HS-27A (cell line): ENCODE measurements at regions not wholly inside any gene's neighbourhood (a gene's known extent, or its start where the extent isn't known, plus 50 kb on each side); places are given as distances from the start of the nearest gene placed in this dataset.
"Not testable (repeated sequence)": the region's sequence is repeated elsewhere in the genome, so short reads cannot be mapped to it uniquely, and the experiment has no call there.

Experiments used
- DNase-seq: peaks from one replicate; pipeline ENCODE4 v3.0.0-alpha.2; 2012; ENCODE audit warnings: low read depth, missing footprints

DNA sequence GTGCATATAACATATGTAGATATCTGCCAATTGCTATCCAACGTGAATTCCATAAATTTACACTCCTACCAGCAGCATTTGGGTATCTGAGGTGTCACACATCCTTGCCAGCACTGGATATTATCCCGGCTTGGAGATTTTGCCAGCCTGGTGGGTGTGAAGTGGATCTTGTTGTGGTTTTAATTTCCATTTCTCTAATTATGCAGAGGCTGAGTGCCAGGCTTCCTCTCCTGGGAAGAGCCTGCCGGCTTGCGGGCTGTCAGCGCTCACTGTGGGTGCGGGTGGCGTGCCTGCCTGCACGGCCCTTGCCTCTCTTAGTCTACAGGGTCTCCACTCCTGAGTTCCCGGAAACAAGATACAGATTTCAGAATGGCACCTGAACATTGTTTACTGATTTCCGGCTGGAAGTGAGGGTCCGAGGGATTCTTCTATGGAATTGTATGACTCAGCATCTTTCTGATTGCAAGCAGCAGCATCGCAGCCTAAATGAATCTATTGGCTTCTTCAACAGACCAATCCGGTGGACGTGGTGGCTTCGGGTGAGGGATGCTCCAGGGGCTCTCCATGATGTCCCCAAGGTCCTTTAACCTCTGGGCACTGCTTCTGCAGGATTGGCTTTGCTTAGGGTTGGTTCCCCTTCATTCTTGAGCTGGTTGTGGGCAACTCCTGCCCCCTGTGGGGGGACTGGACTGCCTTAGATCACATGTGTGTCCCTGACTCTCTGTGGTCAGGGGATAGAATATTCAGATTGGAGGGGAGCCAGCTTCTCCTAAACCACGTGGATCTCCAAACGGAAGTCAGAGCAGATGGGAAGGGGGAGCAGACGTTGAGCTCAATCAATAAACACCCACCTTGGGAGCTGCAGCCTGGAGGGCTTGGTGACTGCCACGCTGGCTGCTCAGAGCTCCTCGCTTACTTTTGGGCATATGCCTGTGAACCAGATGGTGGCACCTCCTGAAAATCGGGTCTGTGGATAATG lies 58.0 kb upstream of the LRPAP1 start:
- DNase-seq: not testable (repeated sequence)

DNA sequence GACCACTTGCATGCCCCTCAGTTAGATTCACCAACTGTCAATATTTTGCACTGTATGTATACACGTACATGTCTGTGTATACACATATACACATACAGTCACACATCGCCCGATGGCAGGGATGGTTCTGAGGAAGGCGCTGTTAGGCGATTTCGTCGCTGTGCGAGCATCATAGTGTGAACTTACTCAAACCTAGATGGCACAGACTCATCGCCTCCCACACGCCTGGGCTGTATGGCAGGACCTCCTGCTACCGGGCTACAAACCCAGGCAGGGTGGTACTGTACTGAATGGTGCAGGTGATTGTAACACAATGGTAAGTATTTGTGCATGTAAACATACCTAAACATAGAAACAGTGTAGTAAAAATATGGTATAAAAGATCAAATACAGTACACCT lies 57.2 kb upstream of the LRPAP1 start:
- not testable (repeated sequence) for DNase-seq

DNA sequence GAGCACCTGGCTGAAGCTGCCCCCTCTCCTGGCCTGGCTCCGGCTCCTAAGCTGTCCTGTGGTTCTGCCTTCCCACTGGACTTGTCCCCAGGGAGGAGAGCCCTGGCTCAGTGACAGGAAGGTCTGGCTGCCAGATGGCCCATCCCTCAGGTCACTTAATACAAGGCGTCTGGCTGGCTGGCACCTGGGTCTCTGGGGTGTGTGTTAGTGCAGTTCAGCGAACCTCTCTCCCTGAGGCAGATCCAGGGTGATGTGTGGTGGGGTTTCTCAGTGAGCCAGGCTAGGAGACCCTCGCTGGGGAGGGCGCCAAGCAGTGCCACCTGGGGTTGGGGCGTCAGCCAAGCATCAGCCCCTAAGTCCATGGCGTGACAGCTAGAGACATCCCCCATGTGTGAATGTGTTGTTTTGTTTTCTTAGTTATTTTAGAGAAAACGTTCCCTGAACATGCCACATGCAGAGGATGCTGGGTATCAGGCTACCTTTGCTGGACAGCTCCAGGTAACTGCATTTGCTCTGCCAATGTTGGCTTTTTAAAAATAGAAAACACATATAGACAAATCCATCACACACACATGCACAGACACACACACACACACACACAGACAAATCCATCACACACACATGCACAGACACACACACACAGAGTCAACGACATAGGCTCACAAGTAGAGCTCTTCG lies 56.4 kb upstream of the LRPAP1 start:
- DNase-seq: not testable (repeated sequence)

DNA sequence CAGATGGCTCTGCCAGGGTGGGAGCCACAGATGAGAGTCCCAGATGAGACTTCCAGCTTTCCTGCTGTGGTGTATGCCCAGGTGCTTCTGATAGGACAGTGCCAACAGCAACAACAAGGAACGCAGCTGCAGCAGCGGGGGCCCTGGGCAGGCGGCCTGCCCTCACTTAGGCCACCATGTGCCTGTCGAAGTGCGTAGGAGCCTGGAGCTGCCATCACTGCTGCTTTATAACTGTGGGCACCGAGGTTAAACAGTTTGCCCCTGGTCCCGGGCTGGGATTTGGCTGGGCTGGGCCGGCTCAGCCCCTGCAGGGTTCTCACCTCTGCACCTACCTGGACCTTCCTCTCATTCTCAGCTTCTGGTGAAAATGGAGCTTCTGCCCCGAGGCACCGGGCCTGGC lies 54.4 kb upstream of the LRPAP1 start:
- not testable (repeated sequence) for DNase-seq

DNA sequence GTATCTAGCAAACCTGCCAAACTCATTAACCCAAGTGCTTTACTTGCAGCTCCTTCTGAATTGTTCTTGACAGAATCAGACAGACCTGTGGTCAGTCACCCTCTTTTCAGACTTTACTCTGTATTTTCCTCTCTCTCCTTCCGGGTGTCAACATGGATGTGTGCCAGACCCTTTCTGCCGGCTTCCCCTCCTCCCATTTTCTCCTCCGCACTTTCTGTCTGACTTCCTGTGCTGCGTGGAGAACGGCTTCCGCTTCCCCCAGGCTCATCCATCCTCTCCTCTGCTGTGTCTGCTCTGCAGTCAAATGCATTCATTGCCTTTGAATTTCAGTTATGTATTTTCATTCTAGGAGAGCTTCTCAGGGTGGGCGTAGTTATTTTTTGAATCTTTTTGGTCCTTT lies 53.3 kb upstream of the LRPAP1 start:
- not testable (repeated sequence) for DNase-seq

DNA sequence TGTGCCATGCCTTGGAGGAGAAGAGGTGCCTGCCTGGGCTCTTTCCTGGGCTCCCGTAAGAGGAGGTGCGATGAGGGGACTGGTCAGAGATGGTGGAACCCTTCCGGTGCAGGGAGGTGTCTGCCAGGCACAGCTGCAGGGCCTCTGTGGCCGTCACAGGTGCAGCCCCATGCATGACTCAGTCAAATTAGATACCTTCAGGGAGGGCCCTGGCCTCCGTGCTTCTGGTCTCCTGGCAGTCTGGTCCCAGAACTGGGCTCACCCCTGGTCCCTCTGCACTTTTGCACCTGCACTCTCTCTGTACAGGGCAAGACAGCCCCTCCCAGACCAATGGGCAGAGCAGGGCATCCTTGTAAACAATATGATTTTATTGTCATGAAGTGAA lies 49.9 kb upstream of the LRPAP1 start:
- DNase-seq: no peak
